H1 (cell line): ENCODE measurements at regions not wholly inside any gene's neighbourhood (a gene's known extent, or its start where the extent isn't known, plus 50 kb on each side); places are given as distances from the start of the nearest gene placed in this dataset.

Experiments
- CTCF ChIA-PET: fragments of 300-600 bp; sonication (Branson Sonifier 250); formaldehyde crosslinking; loops from one replicate; lab custom pipeline; 2021; ENCODE audit not compliant: partially characterized antibody; lab: Charles Lee
- POLR2A ChIA-PET: fragments of 300-600 bp; sonication (Branson Sonifier 250); formaldehyde crosslinking; loops from one replicate; lab custom pipeline; 2021; ENCODE audit warnings: inconsistent platforms; ENCODE audit not compliant: partially characterized antibody; lab: Charles Lee
- DNase-seq, 2 experiments: peaks; one replicate each; pipeline versions ENCODE4 v3.0.0 to v3.0.0-alpha.2; 2010 to 2022; ENCODE audit warnings: low spot score in 2 of 2, low read depth in 1 of 2, mixed read lengths in 1 of 2
- FAIRE-seq: peaks from 2 replicates; lab custom pipeline; 2011; peaks lifted over from hg19 to GRCh38; lab: Jason Lieb, UNC
- H2AFZ ChIP-seq: 2 replicates; pipeline ENCODE4 v1.8.1; 2012; ENCODE audit warnings: low read length, inconsistent platforms
- H2AK5ac ChIP-seq: 2 replicates; pipeline ENCODE4 v1.6.1; 2013; ENCODE audit warnings: low read depth, low read length
- H2BK120ac ChIP-seq: replicated peaks from 2 replicates; pipeline ENCODE3; 2013; ENCODE audit warnings: low read depth, low read length, inconsistent platforms
- H2BK12ac ChIP-seq: 2 replicates; pipeline ENCODE4 v1.6.1; 2013; ENCODE audit warnings: low read depth, low read length
- H2BK15ac ChIP-seq: 2 replicates; pipeline ENCODE4 v1.6.1; 2013; ENCODE audit warnings: low read length
- H2BK20ac ChIP-seq: 2 replicates; pipeline ENCODE4 v1.6.1; 2013; ENCODE audit warnings: low read length
- H2BK5ac ChIP-seq: 2 replicates; pipeline ENCODE4 v1.6.1; 2013; ENCODE audit warnings: low read depth, low read length
- H3K14ac ChIP-seq: 2 replicates; pipeline ENCODE4 v1.6.1; 2013; ENCODE audit warnings: inconsistent platforms; ENCODE audit not compliant: insufficient read length
- H3K18ac ChIP-seq: 2 replicates; pipeline ENCODE4 v1.6.1; 2013; ENCODE audit warnings: low read length; ENCODE audit errors: extremely low read depth
- H3K23ac ChIP-seq: 2 replicates; pipeline ENCODE4 v1.6.1; 2013; ENCODE audit warnings: inconsistent platforms; ENCODE audit not compliant: insufficient read length
- H3K23me2 ChIP-seq: 2 replicates; pipeline ENCODE4 v1.6.1; 2013; ENCODE audit warnings: low read depth, low read length
- H3K27ac ChIP-seq: 2 replicates; pipeline ENCODE4 v1.6.1; 2011; ENCODE audit warnings: low read depth, low read length, inconsistent platforms
- H3K27me3 ChIP-seq, 4 experiments: replicated peaks in 1 of 4; 1 replicate in 1 of 4; 2 replicates in 3 of 4; pipeline versions ENCODE4 v1.6.1 to v1.8.1; 2011 to 2013; ENCODE audit warnings: low read length in 3 of 4, mild to moderate bottlenecking in 3 of 4, inconsistent platforms in 2 of 4, mixed read lengths in 2 of 4, moderate library complexity in 1 of 4; ENCODE audit not compliant: control insufficient read depth in 3 of 4, insufficient read depth in 3 of 4; ENCODE audit errors: extremely low read depth in 1 of 4
- H3K36me3 ChIP-seq, 4 experiments: 2 replicates each; pipeline versions ENCODE4 v1.6.1 to v1.8.1; 2011 to 2013; ENCODE audit warnings: mild to moderate bottlenecking in 4 of 4, low read length in 3 of 4, moderate library complexity in 2 of 4, control low read depth in 1 of 4, inconsistent platforms in 1 of 4; ENCODE audit not compliant: insufficient read depth in 4 of 4, control insufficient read depth in 2 of 4
- H3K4ac ChIP-seq: replicated peaks from 2 replicates; pipeline ENCODE3; 2013; ENCODE audit warnings: low read length, low read depth, mixed read lengths, inconsistent platforms; ENCODE audit not compliant: insufficient read length
- H3K4me1 ChIP-seq, 4 experiments: replicated peaks in 1 of 4; 1 replicate in 1 of 4; 2 replicates in 3 of 4; pipeline versions ENCODE4 v1.6.1 to v1.8.1; 2011 to 2013; ENCODE audit warnings: low read length in 3 of 4, inconsistent platforms in 2 of 4, mixed read lengths in 1 of 4; ENCODE audit not compliant: insufficient read depth in 4 of 4, control insufficient read depth in 3 of 4
- H3K4me2 ChIP-seq, 2 experiments: 2 replicates each; pipeline versions ENCODE4 v1.6.1 to v1.8.1; 2011 to 2013; ENCODE audit warnings: low read depth in 2 of 2, low read length in 2 of 2, control low read depth in 1 of 2, inconsistent platforms in 1 of 2, mild to moderate bottlenecking in 1 of 2; ENCODE audit not compliant: insufficient read depth in 1 of 2
- H3K4me3 ChIP-seq, 4 experiments: fragments of 200-600, 300-600 bp in 1 of 4; sonication (generic), shearing (Covaris generic), sonication (Bioruptor Twin) in 1 of 4; 2 replicates each; pipeline versions ENCODE4 v1.5.1 to v1.8.1; 2011 to 2016; ENCODE audit warnings: low read length in 4 of 4, low read depth in 3 of 4, control low read depth in 2 of 4, inconsistent platforms in 2 of 4, mild to moderate bottlenecking in 2 of 4, mixed read lengths in 1 of 4, moderate library complexity in 1 of 4; ENCODE audit not compliant: insufficient read depth in 2 of 4; ENCODE audit errors: extremely low read depth in 1 of 4
- H3K56ac ChIP-seq: replicated peaks from 2 replicates; pipeline ENCODE3; 2013; ENCODE audit warnings: low read depth, mild to moderate bottlenecking, mixed read lengths, low read length, inconsistent platforms; ENCODE audit not compliant: insufficient read length
- H3K79me1 ChIP-seq: 2 replicates; pipeline ENCODE4 v1.6.1; 2013; ENCODE audit warnings: low read depth, low read length, control low read depth
- H3K79me2 ChIP-seq, 2 experiments: 2 replicates each; pipeline versions ENCODE4 v1.6.1 to v1.8.1; 2012 to 2013; ENCODE audit warnings: low read length in 2 of 2, mild to moderate bottlenecking in 2 of 2, inconsistent platforms in 1 of 2; ENCODE audit not compliant: insufficient read depth in 2 of 2, control insufficient read depth in 1 of 2
- H3K9ac ChIP-seq, 4 experiments: replicated peaks in 1 of 4; 1 replicate in 1 of 4; 2 replicates in 3 of 4; pipeline versions ENCODE4 v1.6.1 to v1.8.1; 2011 to 2013; ENCODE audit warnings: low read depth in 3 of 4, low read length in 3 of 4, control low read depth in 2 of 4, mild to moderate bottlenecking in 2 of 4, moderate library complexity in 2 of 4, inconsistent platforms in 1 of 4; ENCODE audit errors: extremely low read depth in 1 of 4
- H3K9me3 ChIP-seq, 2 experiments: 2 replicates each; pipeline versions ENCODE4 v1.6.1 to v1.8.1; 2012 to 2013; ENCODE audit warnings: mild to moderate bottlenecking in 2 of 2, moderate library complexity in 2 of 2, control low read depth in 1 of 2, inconsistent platforms in 1 of 2, low read depth in 1 of 2, low read length in 1 of 2, mixed read lengths in 1 of 2; ENCODE audit not compliant: insufficient read depth in 2 of 2
- H4K20me1 ChIP-seq, 2 experiments: replicated peaks in 1 of 2; 2 replicates each; pipeline versions ENCODE3 to v1.8.1; 2011 to 2013; ENCODE audit warnings: inconsistent platforms in 2 of 2, low read length in 2 of 2, mild to moderate bottlenecking in 1 of 2; ENCODE audit not compliant: insufficient read depth in 2 of 2, control insufficient read depth in 1 of 2
- H4K5ac ChIP-seq: 2 replicates; pipeline ENCODE4 v1.6.1; 2013; ENCODE audit warnings: low read length, low read depth, mixed read lengths, inconsistent platforms; ENCODE audit not compliant: insufficient read length
- H4K8ac ChIP-seq: 2 replicates; pipeline ENCODE4 v1.8.0; 2013; ENCODE audit warnings: mild to moderate bottlenecking, moderate library complexity, low read length, inconsistent platforms; ENCODE audit not compliant: insufficient read depth; ENCODE audit errors: extremely low read depth
- H4K91ac ChIP-seq: replicated peaks from 2 replicates; pipeline ENCODE3; 2013; ENCODE audit warnings: low read length, mixed read lengths, inconsistent platforms; ENCODE audit not compliant: insufficient read length
- CTCF ChIP-seq, 3 experiments: IDR thresholded peaks; 1 replicate in 2 of 3; 2 replicates in 1 of 3; pipeline versions ENCODE4 v1.5.1 to v1.6.1; 2011; ENCODE audit warnings: low read length in 3 of 3, mild to moderate bottlenecking in 3 of 3, inconsistent platforms in 2 of 3, low read depth in 1 of 3, moderate library complexity in 1 of 3; ENCODE audit not compliant: insufficient read depth in 1 of 3; ENCODE audit errors: control extremely low read depth in 1 of 3
- WGBS, 2 experiments: shearing (Covaris generic) in 1 of 2; methylation state at CpG; one replicate each; pipeline versions ENCODE4 v1.1.6 to v1.1.7; 2013 to 2015; ENCODE audit warnings: low lambda C conversion rate in 2 of 2, mixed read lengths in 2 of 2, inconsistent platforms in 1 of 2, low coverage in 1 of 2, missing lambda C conversion rate in 1 of 2; ENCODE audit not compliant: insufficient replicate concordance in 2 of 2, insufficient coverage in 1 of 2, insufficient read length in 1 of 2; ENCODE audit errors: extremely low coverage in 1 of 2, missing lambda C conversion rate in 1 of 2; 5-methylcytosine and 5-hydroxymethylcytosine counted together

DNA sequence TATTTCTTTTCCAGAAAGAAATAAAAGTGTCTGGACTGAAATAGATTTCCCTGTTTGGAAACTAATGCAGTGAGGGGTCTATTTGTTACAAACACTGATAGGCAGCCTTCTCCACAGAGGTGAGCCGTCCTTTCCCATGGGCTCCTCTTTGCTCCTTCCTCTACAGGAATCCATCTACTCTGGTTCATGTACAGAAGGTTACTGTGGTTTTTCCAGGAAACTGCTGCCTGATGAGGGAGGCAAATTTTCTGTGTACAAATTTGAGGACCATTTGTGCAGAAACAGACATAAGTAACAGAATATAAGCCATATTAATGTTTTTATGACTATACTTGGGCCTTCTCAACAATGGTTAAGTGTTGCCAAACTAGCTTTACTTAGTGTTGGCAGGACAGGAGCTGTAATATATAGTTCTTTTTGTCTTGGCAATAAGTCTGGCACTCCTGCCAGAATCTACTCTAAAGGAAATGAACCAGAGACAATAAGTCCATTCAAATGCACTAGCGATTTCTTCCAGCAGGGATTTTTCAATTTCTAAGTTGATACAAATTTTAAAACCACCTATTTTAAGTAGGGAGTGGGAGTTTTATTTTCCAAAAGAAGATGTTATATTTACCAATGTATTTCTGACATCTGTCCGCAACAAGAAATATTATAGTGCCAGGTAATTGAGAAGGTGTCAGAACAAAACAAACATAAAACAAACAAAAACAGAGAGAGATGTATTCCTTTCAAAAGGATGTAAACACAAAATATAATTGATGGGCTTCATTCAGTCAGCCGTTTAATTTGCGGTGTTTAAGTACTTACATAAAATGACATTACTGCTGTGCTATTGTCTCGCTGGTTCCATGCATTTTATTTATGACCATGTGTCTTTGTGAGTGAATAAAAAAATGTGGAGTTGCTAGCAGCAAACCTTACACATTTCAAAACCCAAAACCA lies 91.0 kb upstream of the NFE2L3 start:
- Histone ChIP-seq H3K18ac (no peak overlapping the region), H2AFZ (no peak overlapping the region), H3K79me2 (no peaks in the 10 kb centered on the region), H3K27ac (no peak overlapping the region), H2BK5ac (no peak overlapping the region), H4K20me1 (no peaks in the 10 kb centered on the region), H3K23ac (no peak overlapping the region), H2BK20ac (no peak overlapping the region), H3K4me1 (peaks cover 0 to 3% (median 2%) of the 10 kb centered on the region in 4 experiments; a peak in 3 of 7 replicates), H3K14ac (no peak overlapping the region), H3K23me2 (no peaks in the 10 kb centered on the region), H3K4me3 (no peak overlapping the region), H2BK15ac (no peak overlapping the region), H2AK5ac (no peak overlapping the region), H3K27me3 (no peaks in the 10 kb centered on the region), H3K4ac (no peak overlapping the region), H3K36me3 (no peaks in the 10 kb centered on the region), H3K9ac (no peak overlapping the region), H4K8ac (no peak overlapping the region), H4K91ac (no peak overlapping the region), H3K56ac (no peak overlapping the region), H4K5ac (no peak overlapping the region), H3K9me3 (no peaks in the 10 kb centered on the region), H3K4me2 (no peak overlapping the region), H2BK120ac (no peak overlapping the region), H3K79me1 (no peaks in the 10 kb centered on the region), H2BK12ac (no peak overlapping the region)
- ChIA-PET POLR2A (interaction anchor here (1.2 kb wide), 1 partner anchor 101 kb away, joined by 4 read pairs; no protein-coding TSS in a partner anchor), CTCF (interaction anchor here (0.7 to 2.6 kb wide), 6 partner anchors 17 to 1254 kb away, joined by 3 to 10 read pairs (median 4); no protein-coding TSS in a partner anchor)
- no peak for TF ChIP-seq CTCF (IDR thresholded peaks at IDR 0.05; ENCODE audit: control extremely low read depth in 1 of 3, insufficient read depth in 1 of 3, low read depth in 1 of 3, low read length in 3 of 3)
- FAIRE-seq (no peak), DNase-seq (no peak)
- 79% methylated on average over 6 of the region's 6 CpGs; no CpG with 5 or more reads in 1 of the 2 experiments for WGBS, 2 experiments
